Cerebellar cortex (tissue), 1 donor: ENCODE measurements at regions not wholly inside any gene's neighbourhood (a gene's known extent, or its start where the extent isn't known, plus 50 kb on each side); places are given as distances from the start of the nearest gene placed in this dataset.
A peak's percentile ranks its signal among the peaks of the same experiment; 100 is the strongest.

Experiments used
- DNase-seq: peaks from one replicate; pipeline ENCODE4 v3.0.0-alpha.2; 2015; ENCODE audit warnings: low spot score

- no peak for DNase-seq
Measured at GRCh38 chr5:161235569-161235968, 311.0 kb downstream of the GABRB2 start.

GRCh38 chr5:161233553-161233952 is 313.0 kb downstream of the GABRB2 start:
- no peak for DNase-seq

GRCh38 chr5:161230221-161230620 is 316.3 kb downstream of the GABRB2 start:
- no peak for DNase-seq

GRCh38 chr5:161219816-161220215 is 326.7 kb downstream of the GABRB2 start:
- no peak for DNase-seq

GRCh38 chr5:161216877-161217276 is 329.6 kb downstream of the GABRB2 start:
- no peak for DNase-seq

GRCh38 chr5:161212123-161212712 is 334.3 kb downstream of the GABRB2 start:
- no peak for DNase-seq

GRCh38 chr5:161201558-161201957 is 345.0 kb downstream of the GABRB2 start:
- peak; percentile 40 for DNase-seq

- no peak for DNase-seq
Measured at GRCh38 chr5:161190778-161191177, 338.8 kb upstream of the ATP10B start.

- peak; percentile 22 for DNase-seq
Measured at GRCh38 chr5:161190086-161190485, 338.1 kb upstream of the ATP10B start.

GRCh38 chr5:161189452-161189851 is 337.4 kb upstream of the ATP10B start:
- no peak for DNase-seq

GRCh38 chr5:161183559-161183958 is 331.5 kb upstream of the ATP10B start:
- no peak for DNase-seq

- no peak for DNase-seq
Measured at GRCh38 chr5:161176221-161176620, 324.2 kb upstream of the ATP10B start.

GRCh38 chr5:161169776-161170175 is 317.8 kb upstream of the ATP10B start:
- no peak for DNase-seq

- DNase-seq = peak; percentile 98
Measured at GRCh38 chr5:161167016-161167767, 315.2 kb upstream of the ATP10B start.

GRCh38 chr5:161165998-161166660 is 314.1 kb upstream of the ATP10B start:
- DNase-seq = peak; percentile 31

- no peak for DNase-seq
Measured at GRCh38 chr5:161157925-161158324, 305.9 kb upstream of the ATP10B start.

- DNase-seq = no peak
Measured at GRCh38 chr5:161155451-161155850, 303.4 kb upstream of the ATP10B start.

GRCh38 chr5:161152415-161152940 is 300.5 kb upstream of the ATP10B start:
- no peak for DNase-seq

GRCh38 chr5:161150441-161150988 is 298.5 kb upstream of the ATP10B start:
- no peak for DNase-seq

GRCh38 chr5:161149078-161149477 is 297.1 kb upstream of the ATP10B start:
- no peak for DNase-seq

GRCh38 chr5:161138751-161139455 is 286.9 kb upstream of the ATP10B start:
- no peak for DNase-seq

- DNase-seq = no peak
Measured at GRCh38 chr5:161134956-161135355, 282.9 kb upstream of the ATP10B start.
